ENCODE measurements at regions not wholly inside any gene's neighbourhood (a gene's known extent, or its start where the extent isn't known, plus 50 kb on each side); places are given as distances from the start of the nearest gene placed in this dataset.
"Not testable (repeated sequence)": the region's sequence is repeated elsewhere in the genome, so short reads cannot be mapped to it uniquely, and the experiment has no call there.

DNA sequence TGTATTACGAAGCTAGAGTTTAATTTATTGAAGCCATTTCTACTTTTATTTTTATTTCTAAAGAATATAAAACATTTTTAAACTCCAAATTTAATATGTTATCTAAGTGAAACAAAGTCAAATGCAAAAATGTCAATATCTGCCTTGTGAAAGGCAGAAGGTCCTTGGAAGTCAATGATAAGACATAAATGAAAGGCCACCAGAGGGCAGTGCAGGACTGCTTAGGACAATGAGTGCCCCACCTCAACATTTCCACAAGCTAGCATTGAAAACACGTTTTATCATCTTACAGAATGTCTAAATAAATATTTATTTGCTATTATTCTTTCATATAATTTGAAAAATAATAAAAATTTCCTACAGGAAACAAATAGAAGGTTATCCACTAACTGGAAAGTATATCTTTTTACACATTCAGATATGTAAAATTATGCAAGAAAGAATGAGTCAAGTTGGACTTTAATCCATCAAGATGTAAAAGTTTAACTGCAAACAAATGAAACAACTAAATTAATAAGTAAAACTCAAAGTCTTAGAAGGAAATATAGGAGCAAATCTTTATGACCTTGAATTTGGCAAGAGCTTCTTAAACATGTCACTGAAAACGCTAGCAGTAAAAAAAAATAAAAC lies 140.1 kb upstream of the FMN2 start:
- peak; percentile 67 for DNase-seq

DNA sequence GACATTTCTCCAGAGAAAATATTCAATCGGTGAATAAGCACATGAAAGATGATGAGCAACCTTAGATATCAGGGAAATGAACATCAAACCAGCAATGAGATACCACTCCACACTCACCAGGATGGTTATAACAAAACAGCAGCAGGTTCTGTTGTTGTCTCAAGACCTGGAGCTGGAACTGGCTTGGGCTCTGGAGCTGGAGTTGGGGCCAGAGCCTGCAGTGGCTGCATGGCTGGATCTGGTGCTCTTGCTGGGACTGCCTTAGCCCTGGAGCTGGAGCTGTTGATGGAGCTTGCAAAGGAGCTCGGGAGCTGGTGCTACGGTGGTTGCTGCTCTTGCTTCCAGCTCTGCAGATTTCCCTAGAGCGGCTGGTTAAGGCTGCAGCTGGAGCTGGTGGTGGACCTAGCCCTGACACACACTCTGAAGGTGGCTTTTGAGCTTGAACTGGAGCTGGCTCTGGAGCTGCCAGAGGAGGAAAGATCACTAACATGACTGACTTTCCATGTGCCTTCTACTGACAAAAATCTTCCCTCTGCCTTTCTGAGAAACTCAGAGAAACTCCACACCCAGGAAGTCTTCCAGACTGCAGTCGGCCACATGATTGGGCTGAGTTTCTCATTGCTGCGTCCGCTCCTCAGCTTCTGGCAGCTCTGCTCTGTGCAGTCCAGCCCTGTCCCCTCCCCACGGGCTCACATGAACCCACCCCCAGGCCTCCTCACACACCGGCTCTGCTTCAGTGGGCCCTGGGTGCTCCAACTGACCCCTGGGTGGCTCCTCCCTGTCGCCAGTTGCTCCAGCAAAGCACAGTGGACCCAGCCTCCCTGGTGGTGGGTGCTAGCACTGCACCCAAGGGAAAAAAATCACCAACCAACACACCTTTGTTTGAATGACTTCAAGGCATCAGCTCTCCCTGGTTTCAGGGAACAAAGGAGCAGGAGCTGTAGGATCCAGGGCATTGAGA lies 139.1 kb upstream of the FMN2 start:
- DNase-seq = no peak

- no peak for DNase-seq
Observed at GRCh38 chr1:239954836-239955235, 136.8 kb upstream of the FMN2 start.

DNA sequence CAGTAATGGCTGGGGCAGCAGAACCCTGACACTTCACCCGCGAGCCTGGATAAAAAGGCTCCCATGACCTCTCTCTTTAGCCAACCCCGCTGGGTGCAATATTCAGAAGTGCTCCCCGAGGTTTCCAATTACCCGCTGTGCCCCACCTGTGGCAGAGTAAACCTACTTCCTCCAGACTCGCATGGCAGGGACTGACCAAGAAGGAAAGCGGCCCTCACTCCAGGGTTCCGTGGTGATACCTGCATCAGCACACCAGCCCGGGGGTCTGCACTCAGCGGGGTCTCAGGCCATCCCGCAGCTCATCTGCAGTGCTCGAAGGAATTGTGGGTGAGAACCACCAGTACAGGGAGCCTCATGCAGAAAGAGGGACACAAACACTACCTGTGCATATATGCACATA lies 136.3 kb upstream of the FMN2 start:
- DNase-seq = no peak

GRCh38 chr1:239956263-239956662 lies 135.4 kb upstream of the FMN2 start:
- no peak for DNase-seq

DNA sequence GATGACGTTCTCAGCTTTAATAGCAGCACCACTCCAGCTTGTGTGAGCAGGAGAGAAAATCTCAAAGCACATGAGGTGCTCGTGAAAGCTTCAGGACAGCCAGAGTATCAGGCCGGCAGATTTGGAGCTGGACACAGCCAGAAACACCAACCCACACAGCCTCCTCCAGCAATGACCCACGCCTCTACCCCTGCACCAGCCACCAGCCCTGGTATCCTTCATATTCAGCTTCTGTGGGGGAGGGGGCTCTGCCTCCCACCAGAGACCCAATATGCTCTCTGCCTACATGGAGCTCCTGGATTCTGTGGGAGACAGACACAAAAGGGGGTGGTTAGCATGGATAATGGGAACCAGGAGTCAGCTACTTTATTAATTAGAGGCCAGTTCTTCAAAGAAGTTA lies 133.6 kb upstream of the FMN2 start:
- no peak for DNase-seq

- no peak for DNase-seq
Observed at GRCh38 chr1:239960366-239960765, 131.3 kb upstream of the FMN2 start.

GRCh38 chr1:239963856-239964255 lies 127.8 kb upstream of the FMN2 start:
- DNase-seq = no peak

GRCh38 chr1:239976130-239976968 lies 115.3 kb upstream of the FMN2 start:
- DNase-seq = no peak

DNA sequence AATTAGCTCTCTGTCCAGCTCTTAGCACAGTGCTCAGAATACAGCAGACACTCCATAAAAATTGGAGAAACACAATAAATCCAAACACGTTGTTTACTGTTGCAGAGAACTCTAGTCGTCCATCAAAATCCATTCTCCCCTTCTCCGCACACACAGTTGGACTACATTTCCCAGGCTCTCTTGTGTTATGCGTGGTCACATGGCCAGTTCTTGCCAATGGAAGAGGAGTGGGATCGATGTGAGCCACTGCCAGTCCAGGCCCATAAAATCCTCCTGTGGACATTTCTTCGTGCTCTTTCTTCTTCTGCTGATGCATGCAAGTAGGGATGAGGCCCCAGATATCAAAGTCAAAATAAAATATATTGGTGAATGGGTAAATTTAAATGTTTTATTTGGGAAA lies 114.3 kb upstream of the FMN2 start:
- DNase-seq = no peak

- no peak for DNase-seq
Observed at GRCh38 chr1:239979456-239979855, 112.2 kb upstream of the FMN2 start.

DNA sequence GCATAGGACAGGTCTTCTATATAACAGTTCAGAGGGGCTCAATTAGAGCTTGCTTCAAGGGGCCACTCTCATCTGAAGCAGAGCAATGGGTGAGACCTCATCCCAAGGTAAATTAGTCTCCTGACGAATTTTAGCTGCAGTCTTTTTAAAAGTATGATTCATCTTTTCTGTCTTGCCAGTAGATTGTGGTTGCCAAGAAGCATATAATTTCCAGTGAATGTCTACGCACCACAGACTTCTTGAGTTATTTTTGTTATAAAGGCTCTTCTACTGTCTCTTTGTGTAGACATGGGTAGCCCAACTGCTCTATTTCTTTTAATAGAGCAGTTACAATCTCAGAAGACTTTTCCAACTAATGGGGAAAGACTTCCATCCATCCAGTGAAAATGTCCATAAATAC lies 108.9 kb upstream of the FMN2 start:
- DNase-seq = no peak

DNA sequence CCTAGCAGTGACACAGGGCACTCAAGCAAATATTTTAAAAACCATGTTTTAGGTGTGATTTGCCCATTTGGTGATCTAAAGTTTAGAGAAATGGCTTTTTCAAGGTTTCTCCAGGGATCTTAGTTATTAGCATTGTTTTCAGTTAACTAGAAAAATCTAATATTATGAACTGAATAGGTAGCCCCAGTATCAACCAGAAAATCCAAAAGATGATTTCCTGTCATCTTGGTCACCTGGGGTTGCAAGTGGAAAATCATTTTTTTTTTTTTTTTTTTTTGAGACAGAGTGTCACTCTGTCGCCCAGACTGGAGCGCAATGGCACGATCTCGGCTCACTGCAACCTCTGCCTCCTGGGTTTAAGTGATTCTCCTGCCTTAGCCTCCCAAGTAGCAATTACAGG lies 106.6 kb upstream of the FMN2 start:
- DNase-seq = no peak

DNA sequence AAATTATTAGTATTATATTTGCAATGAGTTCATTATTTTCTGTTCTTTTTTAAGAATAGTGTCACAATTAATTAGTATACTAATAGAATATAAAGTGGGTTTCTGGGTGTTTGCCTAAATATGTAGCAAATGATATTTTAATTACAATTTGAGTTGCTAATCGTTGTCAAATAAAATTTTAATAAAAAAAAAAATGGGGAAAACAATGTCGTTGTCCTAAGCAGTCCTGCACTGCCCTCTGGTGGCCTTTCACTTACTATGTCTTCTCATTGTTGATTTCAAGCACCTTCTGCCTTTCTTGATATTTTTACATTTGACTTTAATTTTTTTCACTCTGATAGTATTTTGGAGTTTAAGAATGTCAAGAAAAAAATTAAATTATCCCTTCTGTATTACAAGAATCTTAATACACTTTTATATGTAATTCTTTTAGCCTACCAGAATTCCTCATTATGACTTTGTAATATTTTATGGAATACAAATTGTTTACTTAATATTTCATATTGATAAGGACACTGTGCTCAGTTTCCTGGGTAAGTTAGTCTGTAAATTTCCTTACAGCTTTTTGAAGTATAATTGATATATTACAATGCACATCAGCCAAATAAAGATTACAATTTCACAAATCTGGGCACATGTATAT lies 104.5 kb upstream of the FMN2 start:
- no peak for DNase-seq

GRCh38 chr1:239989990-239990389 lies 101.7 kb upstream of the FMN2 start:
- no peak for DNase-seq

- not testable (repeated sequence) for DNase-seq
Observed at GRCh38 chr1:239992566-239992965, 99.1 kb upstream of the FMN2 start.

GRCh38 chr1:239993366-239993765 lies 98.3 kb upstream of the FMN2 start:
- no peak for DNase-seq

- no peak for DNase-seq
Observed at GRCh38 chr1:239995281-239995680, 96.4 kb upstream of the FMN2 start.

DNA sequence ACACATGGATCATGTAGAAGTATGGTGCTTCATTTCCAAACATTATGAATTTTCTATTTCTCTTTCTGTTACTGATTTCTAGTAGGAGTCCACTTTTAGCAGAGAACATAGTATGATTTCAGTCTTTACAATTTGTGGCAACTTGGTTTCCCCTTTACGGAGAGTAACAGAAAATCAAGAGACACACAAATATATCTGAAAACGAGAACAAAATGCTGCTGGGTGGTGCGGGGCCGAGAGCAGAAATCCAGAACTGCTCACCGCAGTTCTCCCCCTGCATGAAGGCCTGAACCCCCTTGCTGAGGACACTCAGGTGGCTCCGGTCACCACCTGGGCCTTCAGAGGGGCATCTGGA lies 94.5 kb upstream of the FMN2 start:
- DNase-seq = no peak

- DNase-seq = peak; percentile 51
Observed at GRCh38 chr1:239997515-239998311, 94.0 kb upstream of the FMN2 start.

DNA sequence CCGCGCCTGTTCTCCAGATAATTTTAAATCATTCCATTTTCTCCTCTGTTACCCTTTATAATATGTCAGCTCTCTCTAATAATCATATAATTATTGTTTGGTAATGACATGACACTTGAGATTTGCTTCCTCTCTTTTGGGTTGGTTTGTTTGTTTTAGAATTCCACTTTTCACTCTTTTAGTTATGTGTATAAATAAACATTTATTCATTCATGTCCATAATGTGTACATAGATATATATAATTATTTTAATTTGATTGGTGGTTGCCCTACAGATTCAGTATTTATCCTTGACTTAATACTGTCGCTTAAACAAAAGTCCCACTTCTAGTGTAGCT lies 93.4 kb upstream of the FMN2 start:
- DNase-seq = no peak

DNA sequence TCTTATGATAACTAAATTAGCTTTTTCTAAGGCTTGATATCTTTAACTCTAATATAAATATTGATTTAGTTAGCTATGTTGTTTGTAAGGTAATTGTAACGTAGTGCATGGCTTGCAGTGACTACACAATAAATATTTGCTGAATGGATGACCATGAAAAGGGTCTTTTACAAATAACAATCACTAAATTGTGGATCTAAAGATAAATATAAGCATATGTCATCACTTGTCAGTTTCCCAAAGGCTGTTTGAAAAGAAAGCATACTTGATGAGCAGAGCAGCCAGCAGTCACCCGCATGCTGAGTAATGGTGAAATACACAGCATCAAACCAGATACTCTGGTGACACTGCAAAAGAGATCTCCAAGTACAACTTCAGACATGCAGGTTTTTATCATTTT lies 92.5 kb upstream of the FMN2 start:
- DNase-seq = no peak
